ENCODE measurements at regions not wholly inside any gene's neighbourhood (a gene's known extent, or its start where the extent isn't known, plus 50 kb on each side); places are given as distances from the start of the nearest gene placed in this dataset.

GRCh38 chr1:201710632-201711597, 118.0 kb upstream of the IPO9 start:
- TF ChIP-seq CTCF (conservative IDR thresholded peaks at IDR 0.05), result no peak
- TF ChIP-seq EZH2 (IDR thresholded peaks at IDR 0.05; ENCODE audit: low read depth), result no peak
